GM12878 (cell line): ENCODE measurements at regions not wholly inside any gene's neighbourhood (a gene's known extent, or its start where the extent isn't known, plus 50 kb on each side); places are given as distances from the start of the nearest gene placed in this dataset.

ENCODE experiments used
- ATAC-seq: fragments of 200-7000 bp; cut with Tn5 transposase; 3 replicates; pipeline ENCODE4 v1.9.1; 2020; ENCODE audit warnings: mild to moderate bottlenecking, moderate library complexity
- BruUV-seq: library from RNA; stranded (reverse); fragments of 400-500 nt; replicated peaks from 2 replicates; lab custom pipeline; 2021; lab: Mats Ljungman, UMichigan
- CTCF ChIA-PET: fragments of 300-600 bp; sonication (Branson Sonifier 250); formaldehyde crosslinking; extraction: SDS; loops from one replicate; lab custom pipeline; 2021; ENCODE audit warnings: inconsistent platforms; lab: Yijun Ruan, JAX
- POLR2A ChIA-PET: fragments of 350-600 bp; formaldehyde crosslinking; extraction: SDS; loops from one replicate; lab custom pipeline; 2021; ENCODE audit warnings: inconsistent platforms; lab: Charles Lee
- RAD21 ChIA-PET: fragments of 300-600 bp; sonication (Branson Sonifier 250); formaldehyde crosslinking; loops from one replicate; lab custom pipeline; 2023; ENCODE audit warnings: antibody characterized with exemption; ENCODE audit not compliant: unreplicated experiment; lab: Charles Lee
- SMC1A ChIA-PET: fragments of 300-600 bp; sonication (Branson Sonifier 250); formaldehyde crosslinking; loops from one replicate; lab custom pipeline; 2023; ENCODE audit not compliant: unreplicated experiment, uncharacterized antibody; lab: Charles Lee
- DNase-seq: peaks from one replicate; pipeline ENCODE4 v3.0.0-alpha.2; 2011; ENCODE audit warnings: low read depth, low spot score
- FAIRE-seq: peaks from 3 replicates; lab custom pipeline; 2011; peaks lifted over from hg19 to GRCh38; lab: Jason Lieb, UNC
- H2AFZ ChIP-seq: 2 replicates; pipeline ENCODE4 v1.6.0; 2011; ENCODE audit warnings: low read depth, low read length, control low read depth; ENCODE audit not compliant: control insufficient read depth
- H3K27ac ChIP-seq: 2 replicates; pipeline ENCODE4 v1.5.1; 2011; ENCODE audit warnings: control low read depth; ENCODE audit not compliant: control insufficient read depth, insufficient read depth
- H3K27me3 ChIP-seq, 2 experiments: replicated peaks in 1 of 2; 2 replicates each; pipeline versions ENCODE4 v1.6.0 to v1.6.1; 2011; ENCODE audit warnings: low read length in 1 of 2; ENCODE audit not compliant: control insufficient read depth in 2 of 2, insufficient read depth in 2 of 2
- H3K36me3 ChIP-seq, 2 experiments: 2 replicates each; pipeline ENCODE4 v1.5.1; 2011; ENCODE audit warnings: low read length in 1 of 2; ENCODE audit not compliant: control insufficient read depth in 2 of 2, insufficient read depth in 2 of 2
- H3K4me1 ChIP-seq: 2 replicates; pipeline ENCODE4 v1.6.1; 2011; ENCODE audit warnings: mild to moderate bottlenecking, low read length, moderate library complexity, mixed read lengths; ENCODE audit not compliant: control insufficient read depth, insufficient read depth
- H3K4me2 ChIP-seq: 2 replicates; pipeline ENCODE4 v1.6.0; 2011; ENCODE audit warnings: control low read depth; ENCODE audit not compliant: control insufficient read depth, insufficient read depth
- H3K4me3 ChIP-seq: fragments of 200-600 bp; sonication (generic); 2 replicates; pipeline ENCODE4 v1.5.1; 2016
- H3K79me2 ChIP-seq: 2 replicates; pipeline ENCODE4 v1.6.0; 2011; ENCODE audit warnings: low read length; ENCODE audit not compliant: control insufficient read depth, insufficient read depth
- H3K9ac ChIP-seq: 2 replicates; pipeline ENCODE4 v1.8.0; 2011; ENCODE audit warnings: low read length, control low read depth, mixed read lengths; ENCODE audit not compliant: control insufficient read depth, insufficient read depth
- H3K9me3 ChIP-seq: replicated peaks from 3 replicates; pipeline ENCODE4 v1.5.1; 2011; ENCODE audit warnings: mild to moderate bottlenecking, low read length; ENCODE audit not compliant: control insufficient read depth, insufficient read depth
- H4K20me1 ChIP-seq: 2 replicates; pipeline ENCODE4 v1.6.0; 2011; ENCODE audit not compliant: control insufficient read depth, insufficient read depth
- BMI1 ChIP-seq: fragments of 450-650 bp; IDR thresholded peaks from 2 replicates; pipeline ENCODE4 v1.6.1; 2016; ENCODE audit warnings: mild to moderate bottlenecking, moderate library complexity, borderline replicate concordance
- BRCA1 ChIP-seq: IDR thresholded peaks from 2 replicates; pipeline ENCODE4 v1.6.1; 2011; ENCODE audit warnings: low read depth, low read length, improper control_type of control experiment
- CHD2 ChIP-seq: IDR thresholded peaks from 2 replicates; pipeline ENCODE4 v1.6.1; 2011; ENCODE audit warnings: low read depth, low read length, improper control_type of control experiment, borderline replicate concordance
- CREM ChIP-seq: IDR thresholded peaks from 2 replicates; pipeline ENCODE4 v1.6.1; 2014; ENCODE audit warnings: antibody characterized with exemption, low read depth
- IKZF1 ChIP-seq: fragments of 450-650 bp; conservative IDR thresholded peaks from 2 replicates; pipeline ENCODE4 v1.6.1; 2017; ENCODE audit warnings: antibody characterized with exemption, mild to moderate bottlenecking
- IRF3 ChIP-seq: fragments of 450-650 bp; IDR thresholded peaks from 2 replicates; pipeline ENCODE4 v1.6.1; 2014; ENCODE audit warnings: mild to moderate bottlenecking
- POLR2AphosphoS5 ChIP-seq: IDR thresholded peaks from 2 replicates; pipeline ENCODE4 v1.6.1; 2011; ENCODE audit warnings: mild to moderate bottlenecking, low read length, inconsistent platforms
- TCF7 ChIP-seq: IDR thresholded peaks from 2 replicates; pipeline ENCODE4 v1.6.1; 2014; ENCODE audit warnings: antibody characterized with exemption, borderline replicate concordance
- USF1 ChIP-seq: IDR thresholded peaks from 2 replicates; pipeline ENCODE4 v1.6.1; 2011; ENCODE audit warnings: borderline replicate concordance, low read depth, mild to moderate bottlenecking, moderate library complexity, mixed read lengths, low read length; ENCODE audit not compliant: insufficient read depth; ENCODE audit errors: extremely low read length
- ZNF24 ChIP-seq: fragments of 450-650 bp; IDR thresholded peaks from 2 replicates; pipeline ENCODE4 v1.6.1; 2017; ENCODE audit warnings: antibody characterized with exemption, mild to moderate bottlenecking
- ZNF687 ChIP-seq: fragments of 450-650 bp; IDR thresholded peaks from 2 replicates; pipeline ENCODE4 v1.6.1; 2017; ENCODE audit warnings: mild to moderate bottlenecking, moderate library complexity
- WGBS: methylation state at CpG from one replicate; pipeline ENCODE4 v1.1.6; 2016; ENCODE audit warnings: low lambda C conversion rate; ENCODE audit not compliant: insufficient replicate concordance, insufficient coverage; ENCODE audit errors: missing lambda C conversion rate; 5-methylcytosine and 5-hydroxymethylcytosine counted together
- in situ Hi-C: fragments of 300-500 bp; cut with MboI; formaldehyde crosslinking; loops from 9 replicates; pipeline ENCODE4 v1.14.3; 2018; ENCODE audit warnings: mixed read lengths
- intact Hi-C: fragments of 100-400 bp; cut with micrococcal nuclease; formaldehyde crosslinking; loops from one replicate; pipeline ENCODE4 v1.14.2; 2022; ENCODE audit not compliant: unreplicated experiment

- ChIA-PET RAD21 (no interaction called here), POLR2A (no interaction called here), SMC1A (interaction anchor here (0.9 to 1.4 kb wide), 2 partner anchors 10 to 14 kb away, joined by 3 to 4 read pairs; no protein-coding TSS in a partner anchor), CTCF (no interaction called here)
- Histone ChIP-seq H3K9ac (no peak overlapping the region), H3K79me2 (no peaks in the 10 kb centered on the region), H3K36me3 (no peaks in the 10 kb centered on the region), H3K4me2 (no peak overlapping the region), H3K27me3 (no peaks in the 10 kb centered on the region; a peak in 1 of 4 replicates), H3K4me1 (no peaks in the 10 kb centered on the region), H3K27ac (no peak overlapping the region), H3K4me3 (no peak overlapping the region), H2AFZ (no peak overlapping the region), H4K20me1 (no peaks in the 10 kb centered on the region), H3K9me3 (no peaks in the 10 kb centered on the region)
- no TSS peak for BruUV-seq
- 38% methylated on average over 13 of the region's 13 CpGs for WGBS
- in situ Hi-C loops, result no loop called here
- no peak for ATAC-seq
- FAIRE-seq, result no peak
- DNase-seq, result no peak
- intact Hi-C loops, result no loop called here
- TF ChIP-seq IKZF1 (no peak), ZNF24 (no peak), USF1 (no peak), TCF7 (no peak), IRF3 (no peak), CHD2 (no peak), BRCA1 (no peak), POLR2AphosphoS5 (no peak), ZNF687 (no peak), BMI1 (no peak), CREM (no peak)
Observed at GRCh38 chr2:220064111-220065030, 436.9 kb downstream of the SLC4A3 start.
